ENCODE measurements at regions not wholly inside any gene's neighbourhood (a gene's known extent, or its start where the extent isn't known, plus 50 kb on each side); places are given as distances from the start of the nearest gene placed in this dataset.
"Not testable (repeated sequence)": the region's sequence is repeated elsewhere in the genome, so short reads cannot be mapped to it uniquely, and the experiment has no call there.

- no peak for DNase-seq (ENCODE audit: extremely low read depth in 1 of 2, low read depth in 1 of 2)
Observed at GRCh38 chr1:30183006-30183405, 540.4 kb downstream of the MATN1 start.

GRCh38 chr1:30179942-30180543 lies 543.3 kb downstream of the MATN1 start:
- no peak for DNase-seq (ENCODE audit: extremely low read depth in 1 of 2, low read depth in 1 of 2)

- no peak for DNase-seq (ENCODE audit: extremely low read depth in 1 of 2, low read depth in 1 of 2)
Observed at GRCh38 chr1:30176477-30176876, 546.9 kb downstream of the MATN1 start.

- DNase-seq (ENCODE audit: extremely low read depth in 1 of 2, low read depth in 1 of 2): no peak
Observed at GRCh38 chr1:30174499-30174898, 548.9 kb downstream of the MATN1 start.

- no peak for DNase-seq (ENCODE audit: extremely low read depth in 1 of 2, low read depth in 1 of 2)
Observed at GRCh38 chr1:30173560-30173959, 549.8 kb downstream of the MATN1 start.

GRCh38 chr1:30172757-30173156 lies 550.6 kb downstream of the MATN1 start:
- no peak for DNase-seq (ENCODE audit: extremely low read depth in 1 of 2, low read depth in 1 of 2)

GRCh38 chr1:30172299-30172694 lies 551.1 kb downstream of the MATN1 start:
- no peak for DNase-seq (ENCODE audit: extremely low read depth in 1 of 2, low read depth in 1 of 2)

GRCh38 chr1:30171537-30172298 lies 551.7 kb downstream of the MATN1 start:
- no peak for DNase-seq (ENCODE audit: extremely low read depth in 1 of 2, low read depth in 1 of 2)

GRCh38 chr1:30169269-30169668 lies 554.1 kb downstream of the MATN1 start:
- no peak for DNase-seq (ENCODE audit: extremely low read depth in 1 of 2, low read depth in 1 of 2)

- no peak for DNase-seq (ENCODE audit: extremely low read depth in 1 of 2, low read depth in 1 of 2)
Observed at GRCh38 chr1:30166174-30166573, 557.2 kb downstream of the MATN1 start.

- no peak for DNase-seq (ENCODE audit: extremely low read depth in 1 of 2, low read depth in 1 of 2)
Observed at GRCh38 chr1:30165116-30165515, 558.3 kb downstream of the MATN1 start.

GRCh38 chr1:30164693-30165092 lies 558.7 kb downstream of the MATN1 start:
- no peak for DNase-seq (ENCODE audit: extremely low read depth in 1 of 2, low read depth in 1 of 2)

- no peak for DNase-seq (ENCODE audit: extremely low read depth in 1 of 2, low read depth in 1 of 2)
Observed at GRCh38 chr1:30162565-30162964, 560.8 kb downstream of the MATN1 start.

GRCh38 chr1:30161953-30162352 lies 561.4 kb downstream of the MATN1 start:
- DNase-seq (ENCODE audit: extremely low read depth in 1 of 2, low read depth in 1 of 2): no peak

- DNase-seq (ENCODE audit: extremely low read depth in 1 of 2, low read depth in 1 of 2): no peak
Observed at GRCh38 chr1:30160999-30161689, 562.2 kb downstream of the MATN1 start.

- no peak for DNase-seq (ENCODE audit: extremely low read depth in 1 of 2, low read depth in 1 of 2)
Observed at GRCh38 chr1:30159015-30159414, 564.4 kb downstream of the MATN1 start.

- not testable (repeated sequence) for DNase-seq (ENCODE audit: extremely low read depth in 1 of 2, low read depth in 1 of 2)
Observed at GRCh38 chr1:30155698-30156097, 567.7 kb downstream of the MATN1 start.

- DNase-seq (ENCODE audit: extremely low read depth in 1 of 2, low read depth in 1 of 2): not testable (repeated sequence)
Observed at GRCh38 chr1:30155253-30155652, 568.1 kb downstream of the MATN1 start.

- DNase-seq (ENCODE audit: extremely low read depth in 1 of 2, low read depth in 1 of 2): no peak
Observed at GRCh38 chr1:30153743-30154449, 569.5 kb downstream of the MATN1 start.

- DNase-seq (ENCODE audit: extremely low read depth in 1 of 2, low read depth in 1 of 2): no peak
Observed at GRCh38 chr1:30151826-30152225, 571.6 kb downstream of the MATN1 start.

- no peak for DNase-seq (ENCODE audit: extremely low read depth in 1 of 2, low read depth in 1 of 2)
Observed at GRCh38 chr1:30151119-30151518, 572.3 kb downstream of the MATN1 start.

All from activated CD8-positive, alpha-beta memory T cell treated with anti-CD3 and anti-CD28 coated beads for 1 hour (primary cell).